Cardiac fibroblast (primary cell): ENCODE measurements at regions not wholly inside any gene's neighbourhood (a gene's known extent, or its start where the extent isn't known, plus 50 kb on each side); places are given as distances from the start of the nearest gene placed in this dataset.
A peak's percentile ranks its signal among the peaks of the same experiment; 100 is the strongest.

Experiments used
- DNase-seq, 2 donors: peaks; one replicate each; pipeline versions ENCODE4 v3.0.0 to v3.0.0-alpha.2; 2010; ENCODE audit warnings: low read depth in 2 of 2
- H3K4me3 ChIP-seq, 2 donors: replicated peaks in 1 of 2; 1 replicate in 1 of 2; 2 replicates in 1 of 2; pipeline ENCODE4 v1.5.1; 2011; ENCODE audit warnings: low read depth in 2 of 2, low read length in 2 of 2, mild to moderate bottlenecking in 2 of 2, moderate library complexity in 1 of 2
- TF ChIP-seq, protein P1 (sequence below): IDR thresholded peaks from one replicate; pipeline ENCODE4 v1.5.1; 2011; ENCODE audit warnings: low read depth, mild to moderate bottlenecking, low read length, inconsistent platforms

DNA sequence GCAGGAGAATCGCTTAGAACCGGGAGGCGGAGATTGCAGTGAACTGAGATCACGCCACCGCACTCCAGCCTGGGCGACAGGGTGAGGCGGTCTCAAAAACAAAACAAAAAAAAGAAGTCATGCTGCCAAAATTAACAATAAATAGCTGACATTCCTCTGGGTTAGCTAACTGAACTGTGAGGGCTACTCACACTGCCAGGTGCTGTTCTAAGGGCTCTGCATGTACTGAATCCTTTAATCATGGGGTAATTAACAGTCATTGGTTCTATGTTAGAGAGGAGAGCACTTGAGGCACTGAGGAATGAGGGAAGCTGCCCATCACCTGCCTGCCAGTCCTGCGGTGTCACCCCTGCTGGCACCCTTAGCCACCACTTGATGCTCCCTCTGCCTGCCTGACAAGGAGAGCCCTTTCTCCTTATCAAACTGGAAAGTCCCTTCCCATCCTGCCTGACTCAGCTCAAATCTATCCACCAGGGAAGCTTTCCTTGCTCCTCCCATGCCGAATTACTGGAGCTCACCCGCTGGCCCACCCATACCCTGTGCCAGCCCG, 73.0 kb upstream of the RIOK3 start:
- TF ChIP-seq, protein P1, sequence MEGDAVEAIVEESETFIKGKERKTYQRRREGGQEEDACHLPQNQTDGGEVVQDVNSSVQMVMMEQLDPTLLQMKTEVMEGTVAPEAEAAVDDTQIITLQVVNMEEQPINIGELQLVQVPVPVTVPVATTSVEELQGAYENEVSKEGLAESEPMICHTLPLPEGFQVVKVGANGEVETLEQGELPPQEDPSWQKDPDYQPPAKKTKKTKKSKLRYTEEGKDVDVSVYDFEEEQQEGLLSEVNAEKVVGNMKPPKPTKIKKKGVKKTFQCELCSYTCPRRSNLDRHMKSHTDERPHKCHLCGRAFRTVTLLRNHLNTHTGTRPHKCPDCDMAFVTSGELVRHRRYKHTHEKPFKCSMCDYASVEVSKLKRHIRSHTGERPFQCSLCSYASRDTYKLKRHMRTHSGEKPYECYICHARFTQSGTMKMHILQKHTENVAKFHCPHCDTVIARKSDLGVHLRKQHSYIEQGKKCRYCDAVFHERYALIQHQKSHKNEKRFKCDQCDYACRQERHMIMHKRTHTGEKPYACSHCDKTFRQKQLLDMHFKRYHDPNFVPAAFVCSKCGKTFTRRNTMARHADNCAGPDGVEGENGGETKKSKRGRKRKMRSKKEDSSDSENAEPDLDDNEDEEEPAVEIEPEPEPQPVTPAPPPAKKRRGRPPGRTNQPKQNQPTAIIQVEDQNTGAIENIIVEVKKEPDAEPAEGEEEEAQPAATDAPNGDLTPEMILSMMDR = no peak
- no peak overlapping the region for H3K4me3 ChIP-seq
- DNase-seq = peak; percentile 58 to 87

DNA sequence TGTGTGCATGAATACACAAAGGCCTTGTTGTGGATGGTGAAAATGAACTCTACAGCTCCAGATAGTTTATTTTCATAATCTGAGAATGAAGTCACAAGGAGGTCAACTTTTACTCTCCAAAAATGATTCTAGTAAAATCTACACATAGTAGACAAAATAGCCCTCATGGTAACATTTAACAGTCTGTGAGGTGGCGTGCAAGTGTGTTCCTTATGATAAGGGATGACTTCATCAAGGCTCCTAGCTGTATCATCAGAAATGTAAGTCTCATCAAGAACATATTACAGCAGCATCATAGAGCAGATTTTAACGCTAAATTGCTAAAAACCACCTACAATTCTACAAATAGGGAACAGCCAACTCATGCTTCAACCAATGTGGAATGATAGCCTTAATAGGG, 72.3 kb upstream of the RIOK3 start:
- TF ChIP-seq, protein P1 = no peak
- DNase-seq = peak; percentile 49 to 86

DNA sequence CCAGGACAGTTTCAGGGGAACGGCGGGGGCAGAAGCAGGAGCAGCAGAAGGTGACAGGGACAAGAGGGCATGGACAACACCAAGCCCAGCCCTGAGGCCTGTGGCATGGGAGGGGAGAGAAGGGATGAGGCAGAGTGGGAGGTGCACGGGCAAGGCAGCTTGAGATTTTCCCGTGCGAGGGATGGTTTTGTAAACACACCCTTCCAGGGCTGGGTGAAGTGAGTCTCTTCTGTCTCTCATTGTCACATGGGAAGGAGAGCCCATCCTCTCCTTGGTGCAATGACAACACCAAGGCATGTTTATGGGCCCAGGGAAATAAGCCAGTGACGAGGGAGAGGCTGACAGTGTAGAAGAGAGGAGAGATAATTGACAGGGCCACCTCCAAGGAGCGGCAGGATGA, 69.6 kb upstream of the RIOK3 start:
- DNase-seq = no peak
- no peak overlapping the region for H3K4me3 ChIP-seq
- TF ChIP-seq, protein P1 = no peak

More for the DNA sequence above, 72.3 kb upstream of the RIOK3 start:
- no peak overlapping the region for H3K4me3 ChIP-seq

DNA sequence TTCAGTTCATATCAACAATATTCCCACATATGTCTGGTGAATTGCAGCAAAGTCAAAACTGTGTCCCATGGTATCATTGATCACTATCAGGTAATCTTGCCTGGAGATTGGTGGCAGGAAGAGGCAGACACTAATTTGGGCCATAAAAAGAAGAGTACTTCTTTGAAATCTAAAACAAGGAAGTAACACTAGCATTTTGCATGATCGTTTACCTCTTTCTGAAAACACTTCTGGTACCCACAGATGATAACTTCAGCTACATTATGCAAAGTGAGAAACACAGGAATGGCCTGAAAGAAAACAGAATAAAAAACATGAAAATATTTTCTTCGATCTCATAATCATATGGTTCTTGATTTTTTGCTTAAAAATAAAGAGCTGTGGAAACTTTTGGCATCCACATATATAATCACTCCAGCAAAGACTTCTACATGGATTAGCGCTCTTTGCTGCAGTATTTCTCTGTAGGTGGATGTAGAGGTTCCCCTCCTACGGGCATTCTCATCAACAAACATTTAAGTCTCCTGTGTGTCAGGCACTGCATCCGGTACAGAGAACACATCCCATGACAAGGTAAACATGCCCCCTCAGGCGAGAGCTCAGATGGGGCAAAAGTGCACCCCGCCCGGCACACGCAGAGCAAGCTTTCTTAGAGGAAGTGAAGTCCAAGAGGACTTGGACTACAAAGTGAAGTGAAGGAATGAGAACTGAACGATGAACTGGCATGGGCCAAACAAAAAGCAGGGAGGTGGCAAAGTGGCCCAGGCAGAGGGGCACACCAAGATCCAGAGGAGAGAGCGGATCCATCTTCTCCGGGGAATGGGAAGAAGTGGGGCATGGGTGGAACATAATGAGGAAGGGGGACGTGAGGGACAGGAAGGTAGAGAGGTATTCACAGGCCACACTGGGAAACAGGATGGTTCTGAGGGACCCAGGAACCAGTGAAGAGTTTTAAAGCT, 68.0 kb upstream of the RIOK3 start:
- TF ChIP-seq, protein P1 = no peak
- no peak for DNase-seq
- H3K4me3 ChIP-seq = no peak overlapping the region

DNA sequence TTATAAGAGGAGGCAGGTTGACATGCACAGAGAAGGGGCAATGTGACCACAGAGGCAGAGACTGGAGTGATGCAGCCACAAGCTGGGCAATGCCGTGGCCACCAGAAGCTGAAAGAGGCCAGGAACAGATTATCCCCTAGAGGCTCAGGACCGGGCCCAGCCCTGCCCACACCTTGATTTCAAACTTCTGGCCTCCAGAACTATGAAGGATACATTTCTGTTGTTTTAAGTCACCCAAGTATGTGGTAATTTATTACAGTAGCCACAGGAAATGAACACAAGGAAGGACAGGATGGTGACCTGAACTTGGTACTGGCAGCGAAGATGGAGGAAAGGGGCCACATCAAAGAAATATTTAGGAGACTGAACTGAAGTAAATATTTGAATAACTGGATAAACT, 66.8 kb upstream of the RIOK3 start:
- peak in 1 of 2 donors; percentile 29 for DNase-seq
- H3K4me3 ChIP-seq = no peak overlapping the region
- TF ChIP-seq, protein P1 = no peak

- DNase-seq = no peak
- no peak overlapping the region for H3K4me3 ChIP-seq
- TF ChIP-seq, protein P1 = no peak
Measured at GRCh38 chr18:23387265-23387664, 65.8 kb upstream of the RIOK3 start.
